BLaER1 treated with 17β-estradiol and CSF1 and Interleukin-3, amounts not matched to agents 10 nM and 100 nM (cell line): ENCODE measurements at regions not wholly inside any gene's neighbourhood (a gene's known extent, or its start where the extent isn't known, plus 50 kb on each side); places are given as distances from the start of the nearest gene placed in this dataset.

Source experiments
- H3K27ac ChIP-seq, 11 experiments: shearing (Covaris generic); formaldehyde crosslinking; 2 replicates each; pipeline ENCODE4 v1.8.1; 2022
- H3K27me3 ChIP-seq, 11 experiments: shearing (Covaris generic); formaldehyde crosslinking; 2 replicates each; pipeline ENCODE4 v1.8.1; 2022
- H3K36me3 ChIP-seq, 11 experiments: shearing (Covaris generic); formaldehyde crosslinking; 2 replicates each; pipeline ENCODE4 v1.8.1; 2022
- H3K4me1 ChIP-seq, 10 experiments: shearing (Covaris generic); formaldehyde crosslinking; 2 replicates each; pipeline ENCODE4 v1.8.1; 2022
- H3K4me2 ChIP-seq, 11 experiments: shearing (Covaris generic); formaldehyde crosslinking; 2 replicates each; pipeline ENCODE4 v1.8.1; 2022
- H3K4me3 ChIP-seq, 10 experiments: shearing (Covaris generic); formaldehyde crosslinking; 2 replicates each; pipeline ENCODE4 v1.8.1; 2022
- H3K9ac ChIP-seq, 11 experiments: shearing (Covaris generic); formaldehyde crosslinking; 2 replicates each; pipeline ENCODE4 v1.8.1; 2022
- H3K9me3 ChIP-seq, 11 experiments: shearing (Covaris generic); formaldehyde crosslinking; replicated peaks in 1 of 11; 2 replicates each; pipeline ENCODE4 v1.8.1; 2022
- H4K20me1 ChIP-seq, 11 experiments: shearing (Covaris generic); formaldehyde crosslinking; 2 replicates each; pipeline ENCODE4 v1.8.1; 2022
- Cebpa-rat ChIP-seq, 11 experiments: shearing (Covaris generic); IDR thresholded peaks; 2 replicates each; pipeline ENCODE4 v1.8.1; 2022

DNA sequence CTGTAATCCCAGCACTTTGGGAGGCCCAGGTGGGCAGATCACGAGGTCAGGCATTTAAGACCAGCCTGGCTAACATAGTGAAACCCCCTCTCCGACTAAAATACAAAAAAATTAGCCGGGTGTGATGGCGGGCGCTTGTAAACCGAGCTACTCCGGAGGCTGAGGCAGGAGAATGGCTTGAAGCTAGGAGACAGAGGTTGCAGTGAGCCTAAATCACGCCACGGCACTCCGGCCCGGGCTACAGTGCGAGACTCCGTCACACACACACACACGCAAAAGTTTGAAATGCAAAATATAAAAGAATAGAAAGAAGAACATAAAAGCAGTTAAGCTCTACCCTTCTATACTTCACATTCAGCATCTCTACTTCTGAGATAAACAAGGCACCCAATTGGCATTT is 1165.9 kb upstream of the CNTN5 start:
- H3K4me3 ChIP-seq = no peak overlapping the region
- no peak overlapping the region for H3K27ac ChIP-seq
- peaks cover 0 to 10% (median 0%) of the 10 kb centered on the region in 11 experiments; a peak in 4 of 22 replicates for H3K27me3 ChIP-seq
- no peak overlapping the region for H3K4me2 ChIP-seq
- TF ChIP-seq Cebpa-rat (IDR thresholded peaks at IDR 0.05) = no peak
- no peaks in the 10 kb centered on the region for H3K4me1 ChIP-seq
- no peaks in the 10 kb centered on the region for H4K20me1 ChIP-seq
- H3K9ac ChIP-seq = no peak overlapping the region
- no peaks in the 10 kb centered on the region for H3K36me3 ChIP-seq
- no peaks in the 10 kb centered on the region for H3K9me3 ChIP-seq

DNA sequence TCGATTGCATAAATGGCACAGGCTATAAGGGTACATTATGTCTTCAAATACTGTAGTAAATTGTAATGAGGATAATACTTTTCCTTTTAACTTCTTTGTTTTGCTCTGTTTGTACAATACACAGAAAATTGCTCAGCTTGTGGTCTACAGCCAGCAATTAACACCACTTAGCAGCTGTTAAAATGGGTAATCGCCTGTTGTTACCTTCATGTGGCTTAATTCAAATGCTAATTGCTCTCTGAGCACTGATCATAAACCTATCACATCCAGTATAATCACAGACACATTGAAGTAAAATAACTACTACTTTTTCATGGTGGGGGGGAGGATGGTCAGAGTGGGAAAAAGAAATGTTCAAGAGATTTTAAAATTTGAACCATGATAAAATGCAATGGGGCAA is 1164.1 kb upstream of the CNTN5 start:
- Histone ChIP-seq H3K36me3 (no peaks in the 10 kb centered on the region), H3K27ac (no peak overlapping the region), H3K4me3 (no peak overlapping the region), H3K4me1 (no peaks in the 10 kb centered on the region), H3K4me2 (no peak overlapping the region), H3K27me3 (peaks cover 0 to 28% (median 0%) of the 10 kb centered on the region in 11 experiments; a peak in 6 of 22 replicates), H3K9ac (no peak overlapping the region), H3K9me3 (peaks cover 0 to 6% (median 0%) of the 10 kb centered on the region in 11 experiments; a peak in 5 of 22 replicates), H4K20me1 (no peaks in the 10 kb centered on the region)
- TF ChIP-seq Cebpa-rat (IDR thresholded peaks at IDR 0.05) = no peak

DNA sequence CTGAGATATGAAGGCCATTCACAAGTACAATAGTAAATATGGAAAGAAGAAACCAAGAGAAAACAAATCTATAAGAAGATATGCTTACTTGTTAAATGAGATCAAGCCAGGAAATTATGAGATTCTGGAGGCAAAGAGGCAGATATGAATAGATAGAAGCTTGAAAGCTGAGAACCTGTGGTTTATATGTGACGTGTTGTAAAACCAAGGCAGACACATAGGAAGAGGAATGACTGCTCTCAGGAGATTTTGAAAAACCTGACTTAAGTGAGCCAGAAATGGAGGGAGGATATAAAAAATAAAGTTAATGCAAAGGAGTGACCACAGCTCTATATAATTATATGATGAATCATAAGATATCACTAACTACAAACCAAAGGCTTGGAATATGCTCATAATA is 1160.5 kb upstream of the CNTN5 start:
- no peaks in the 10 kb centered on the region for H4K20me1 ChIP-seq
- no peak overlapping the region for H3K9ac ChIP-seq
- no peak overlapping the region for H3K4me3 ChIP-seq
- peaks cover 0 to 4% (median 0%) of the 10 kb centered on the region in 10 experiments; a peak in 2 of 20 replicates for H3K4me1 ChIP-seq
- H3K4me2 ChIP-seq = no peak overlapping the region
- H3K9me3 ChIP-seq = peaks cover 0 to 23% (median 4%) of the 10 kb centered on the region in 11 experiments; a peak in 8 of 22 replicates
- H3K36me3 ChIP-seq = no peaks in the 10 kb centered on the region
- no peak for TF ChIP-seq Cebpa-rat (IDR thresholded peaks at IDR 0.05)
- no peak overlapping the region for H3K27ac ChIP-seq
- peaks cover 0 to 61% (median 0%) of the 10 kb centered on the region in 11 experiments; a peak in 7 of 22 replicates for H3K27me3 ChIP-seq

DNA sequence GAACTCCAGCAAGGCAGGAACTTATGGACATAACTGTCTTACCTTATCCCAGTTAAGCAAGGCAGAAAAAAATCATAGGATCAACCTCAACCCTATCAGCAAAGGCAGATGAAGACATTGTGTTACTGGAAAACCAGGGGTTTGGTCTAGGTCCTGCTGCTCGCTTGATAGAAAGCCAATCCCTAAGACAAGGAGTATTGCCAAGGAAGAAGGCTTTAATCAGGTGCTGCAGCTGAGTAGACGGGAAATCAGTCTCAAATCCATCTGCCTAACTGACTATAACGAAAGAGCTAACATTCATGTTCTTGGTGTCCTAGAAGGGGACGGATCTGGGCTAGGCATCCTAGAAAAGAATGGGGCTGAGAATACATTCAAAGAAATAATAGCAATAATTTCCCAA is 1158.7 kb upstream of the CNTN5 start:
- H3K27ac ChIP-seq = no peak overlapping the region
- no peaks in the 10 kb centered on the region for H3K36me3 ChIP-seq
- H3K4me1 ChIP-seq = peaks cover 0 to 13% (median 0%) of the 10 kb centered on the region in 10 experiments; a peak in 3 of 20 replicates
- no peak overlapping the region for H3K4me2 ChIP-seq
- H3K9me3 ChIP-seq = peaks cover 0 to 23% (median 4%) of the 10 kb centered on the region in 11 experiments; a peak in 8 of 22 replicates
- no peak overlapping the region for H3K4me3 ChIP-seq
- TF ChIP-seq Cebpa-rat (IDR thresholded peaks at IDR 0.05) = no peak
- peaks cover 0 to 72% (median 0%) of the 10 kb centered on the region in 11 experiments; a peak in 7 of 22 replicates for H3K27me3 ChIP-seq
- no peaks in the 10 kb centered on the region for H4K20me1 ChIP-seq
- H3K9ac ChIP-seq = no peak overlapping the region

DNA sequence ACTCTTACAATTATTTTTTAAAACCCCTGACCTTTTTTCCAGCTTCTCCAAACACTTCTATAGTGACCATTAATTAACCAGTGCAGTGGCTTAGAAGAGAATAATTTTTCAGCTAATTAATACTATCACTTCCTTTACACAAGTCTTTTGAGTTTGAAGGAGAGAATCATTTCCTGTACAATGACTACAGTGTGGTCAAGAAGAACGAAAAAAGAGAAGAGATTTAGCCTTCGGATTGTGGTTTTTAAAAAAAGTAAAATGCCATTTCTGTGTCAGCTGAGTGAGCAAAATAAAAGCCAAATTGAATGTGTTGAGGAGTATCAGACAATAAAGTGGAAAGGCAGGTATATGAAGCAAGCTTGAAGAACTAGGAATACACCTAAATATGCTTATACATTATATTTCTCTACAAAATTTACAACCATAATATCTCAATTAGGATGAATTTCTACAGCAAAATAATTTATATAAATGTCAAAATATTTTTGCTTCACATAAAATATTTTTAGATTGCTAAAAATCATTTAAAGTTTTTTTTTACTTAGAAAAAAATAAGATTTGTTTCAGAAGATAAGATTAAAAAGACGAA is 1155.2 kb upstream of the CNTN5 start:
- TF ChIP-seq Cebpa-rat (IDR thresholded peaks at IDR 0.05) = no peak
- Histone ChIP-seq H3K4me1 (peaks cover 0 to 13% (median 0%) of the 10 kb centered on the region in 10 experiments; a peak in 3 of 20 replicates), H3K4me2 (peak overlapping the region in 2 of 11 experiments; percentile 16 to 17; a peak in 3 of 22 replicates), H3K4me3 (no peak overlapping the region), H3K9me3 (peaks cover 0 to 57% (median 4%) of the 10 kb centered on the region in 11 experiments; a peak in 9 of 22 replicates), H3K36me3 (no peaks in the 10 kb centered on the region), H3K9ac (no peak overlapping the region), H4K20me1 (no peaks in the 10 kb centered on the region), H3K27me3 (peaks cover 0 to 83% (median 0%) of the 10 kb centered on the region in 11 experiments; a peak in 7 of 22 replicates), H3K27ac (no peak overlapping the region)

DNA sequence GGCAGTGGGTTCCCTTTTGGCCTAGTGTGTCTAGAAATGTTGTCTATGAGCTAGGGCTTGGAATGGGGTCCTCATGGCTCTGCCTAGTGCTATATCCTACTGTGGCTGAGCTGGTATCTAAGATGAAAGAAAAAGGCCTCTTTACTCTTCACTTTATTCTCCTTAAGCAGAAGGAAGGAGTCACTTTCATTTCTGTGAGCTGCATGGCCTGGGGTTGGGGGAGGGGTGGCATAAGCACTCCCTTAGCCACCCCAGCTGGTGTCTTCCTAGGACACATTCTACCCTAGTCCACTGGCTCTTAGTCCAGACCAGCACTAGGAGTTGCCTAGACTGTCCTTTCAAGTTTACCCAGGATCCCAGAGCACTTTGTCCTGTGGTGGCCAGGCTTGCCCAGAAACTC is 1148.9 kb upstream of the CNTN5 start:
- Histone ChIP-seq H3K36me3 (no peaks in the 10 kb centered on the region), H4K20me1 (no peaks in the 10 kb centered on the region), H3K27me3 (peaks cover 0 to 68% (median 0%) of the 10 kb centered on the region in 11 experiments; a peak in 7 of 22 replicates), H3K4me1 (no peaks in the 10 kb centered on the region), H3K9ac (no peak overlapping the region), H3K27ac (no peak overlapping the region), H3K4me3 (no peak overlapping the region), H3K4me2 (no peak overlapping the region), H3K9me3 (peaks cover 0 to 41% (median 0%) of the 10 kb centered on the region in 11 experiments; a peak in 7 of 22 replicates)
- TF ChIP-seq Cebpa-rat (IDR thresholded peaks at IDR 0.05) = no peak

DNA sequence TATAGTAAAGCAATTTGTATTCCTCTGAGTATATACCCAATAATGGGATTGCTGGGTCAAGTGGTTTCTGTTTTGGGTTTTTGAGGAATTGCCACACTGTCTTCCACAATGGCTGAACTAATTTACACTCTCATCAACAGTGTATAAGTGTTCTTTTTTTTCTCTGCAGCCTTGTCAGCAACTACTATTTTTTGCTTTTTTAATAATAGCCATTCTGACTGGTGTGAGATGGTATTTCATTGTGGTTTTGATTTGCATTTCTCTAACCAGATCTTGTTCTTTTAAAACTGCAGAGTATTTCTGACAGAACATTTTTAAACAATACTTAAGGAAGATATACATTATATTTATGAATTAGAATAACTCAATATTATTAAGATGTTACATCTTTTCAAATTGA is 1140.5 kb upstream of the CNTN5 start:
- Histone ChIP-seq H3K27me3 (peaks cover 0 to 3% (median 0%) of the 10 kb centered on the region in 11 experiments; a peak in 1 of 22 replicates), H3K4me2 (no peak overlapping the region), H3K4me1 (no peaks in the 10 kb centered on the region), H4K20me1 (no peaks in the 10 kb centered on the region), H3K4me3 (no peak overlapping the region), H3K9ac (no peak overlapping the region), H3K9me3 (peaks cover 0 to 5% (median 0%) of the 10 kb centered on the region in 11 experiments; a peak in 1 of 22 replicates), H3K36me3 (no peaks in the 10 kb centered on the region), H3K27ac (no peak overlapping the region)
- no peak for TF ChIP-seq Cebpa-rat (IDR thresholded peaks at IDR 0.05)

DNA sequence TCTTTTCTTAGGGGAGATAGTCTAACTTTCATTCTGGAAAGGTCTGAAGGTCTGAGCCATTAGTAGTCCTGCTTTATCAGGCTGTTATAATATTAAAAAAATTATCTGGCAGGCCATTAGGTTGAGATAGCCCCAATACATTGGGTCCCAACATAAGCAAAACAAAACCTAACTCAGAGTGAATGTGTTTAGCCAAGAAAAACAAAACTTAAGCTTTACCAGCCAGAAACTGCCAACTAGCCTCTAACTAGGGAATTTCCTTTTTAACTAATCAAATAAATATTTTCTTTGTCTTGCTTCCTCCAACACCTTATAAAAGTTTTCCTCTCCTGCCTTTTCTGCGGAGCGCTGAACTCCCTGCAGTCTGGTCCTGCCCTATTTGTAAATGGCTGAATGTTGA is 1137.7 kb upstream of the CNTN5 start:
- Histone ChIP-seq H3K4me1 (no peaks in the 10 kb centered on the region), H3K4me3 (no peak overlapping the region), H3K4me2 (no peak overlapping the region), H3K27ac (no peak overlapping the region), H3K9me3 (peaks cover 0 to 5% (median 0%) of the 10 kb centered on the region in 11 experiments; a peak in 1 of 22 replicates), H4K20me1 (no peaks in the 10 kb centered on the region), H3K27me3 (no peaks in the 10 kb centered on the region), H3K9ac (no peak overlapping the region), H3K36me3 (no peaks in the 10 kb centered on the region)
- no peak for TF ChIP-seq Cebpa-rat (IDR thresholded peaks at IDR 0.05)

DNA sequence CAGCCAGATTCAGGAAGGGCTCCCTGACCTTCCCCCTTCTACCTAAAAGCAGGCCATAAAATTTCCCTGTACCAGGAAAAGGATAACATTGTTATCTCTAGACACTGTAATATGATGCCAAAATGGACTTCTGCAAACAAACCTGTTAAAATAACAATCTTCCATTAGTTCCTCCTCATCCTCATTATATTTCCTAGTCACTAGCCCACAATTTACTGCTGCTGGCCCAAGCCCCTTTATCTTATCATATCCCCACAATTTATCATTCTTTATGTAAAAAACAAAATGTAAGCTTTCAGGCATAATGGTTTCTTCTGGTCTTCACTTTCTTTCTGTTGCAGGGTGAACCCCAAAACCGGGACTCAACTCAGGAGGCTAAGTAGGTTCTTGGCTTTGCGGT is 1132.1 kb upstream of the CNTN5 start:
- no peaks in the 10 kb centered on the region for H3K36me3 ChIP-seq
- no peaks in the 10 kb centered on the region for H4K20me1 ChIP-seq
- no peak overlapping the region for H3K9ac ChIP-seq
- no peaks in the 10 kb centered on the region for H3K4me1 ChIP-seq
- no peaks in the 10 kb centered on the region for H3K27me3 ChIP-seq
- H3K27ac ChIP-seq = no peak overlapping the region
- no peak for TF ChIP-seq Cebpa-rat (IDR thresholded peaks at IDR 0.05)
- H3K4me2 ChIP-seq = no peak overlapping the region
- H3K9me3 ChIP-seq = no peaks in the 10 kb centered on the region
- no peak overlapping the region for H3K4me3 ChIP-seq

GRCh38 chr11:97890466-97890865 is 1130.3 kb upstream of the CNTN5 start:
- Histone ChIP-seq H3K36me3 (no peaks in the 10 kb centered on the region), H3K27me3 (no peaks in the 10 kb centered on the region), H3K4me3 (no peak overlapping the region), H3K9me3 (no peaks in the 10 kb centered on the region), H4K20me1 (no peaks in the 10 kb centered on the region), H3K27ac (no peak overlapping the region), H3K4me2 (no peak overlapping the region), H3K4me1 (no peaks in the 10 kb centered on the region), H3K9ac (no peak overlapping the region)
- no peak for TF ChIP-seq Cebpa-rat (IDR thresholded peaks at IDR 0.05)
